ENCODE measurements at regions not wholly inside any gene's neighbourhood (a gene's known extent, or its start where the extent isn't known, plus 50 kb on each side); places are given as distances from the start of the nearest gene placed in this dataset.

- TF ChIP-seq ZNF687 (IDR thresholded peaks at IDR 0.05) (no peak), LARP7 (IDR thresholded peaks at IDR 0.05) (no peak), SRF (IDR thresholded peaks at IDR 0.05; ENCODE audit: low read depth in 2 of 2, low read length in 2 of 2) (no peak), BHLHE40 (IDR thresholded peaks at IDR 0.05; ENCODE audit: borderline replicate concordance in 1 of 2, low read depth in 2 of 2, low read length in 1 of 2) (no peak), SPI1 (IDR thresholded peaks at IDR 0.05; ENCODE audit: borderline replicate concordance, insufficient read depth, low read depth, low read length) (no peak), EED (IDR thresholded peaks at IDR 0.05; ENCODE audit: low read depth) (no peak), NR2C1 (IDR thresholded peaks at IDR 0.05) (no peak), RCOR1 (conservative IDR thresholded peaks at IDR 0.05; ENCODE audit: low read depth, low read length) (no peak), CHD2 (IDR thresholded peaks at IDR 0.05; ENCODE audit: borderline replicate concordance, low read depth, low read length) (no peak)
These were observed 114.0 kb downstream of the UQCRFS1 start (continued) for GRCh38 chr19:29098863-29099481.

DNA sequence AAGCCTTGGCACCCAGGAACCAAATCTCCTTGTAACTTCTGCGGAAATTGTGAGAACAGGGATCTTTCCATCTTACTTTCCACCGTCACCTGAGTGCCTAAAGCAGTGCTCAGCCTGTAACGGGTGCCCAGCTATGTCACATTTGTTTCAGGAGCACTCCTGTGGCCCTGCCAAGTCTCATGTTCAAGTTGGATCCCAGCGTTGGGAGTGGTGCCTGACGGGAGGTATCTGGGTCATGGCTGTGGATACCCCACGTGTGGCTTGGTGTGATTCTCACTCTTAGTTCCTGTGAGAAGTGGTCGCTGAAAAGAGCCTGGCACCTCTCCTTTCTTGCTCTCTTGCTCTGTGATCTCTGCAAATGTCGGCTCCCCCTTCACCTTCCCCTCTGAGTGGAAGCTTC lies 114.9 kb downstream of the UQCRFS1 start:
- POLR2A ChIA-PET: no interaction called here
- no peaks in the 10 kb centered on the region for H3K9me3 ChIP-seq (replicated peaks; ENCODE audit: control insufficient read depth, insufficient read depth, low read length)
- H3K79me2 ChIP-seq (ENCODE audit: control insufficient read depth, insufficient read depth, low read length): no peaks in the 10 kb centered on the region
- SMC1A ChIA-PET (ENCODE audit: uncharacterized antibody, unreplicated experiment): no interaction called here
- no peaks in the 10 kb centered on the region for H4K20me1 ChIP-seq (ENCODE audit: control insufficient read depth, insufficient read depth)
- no peak overlapping the region for H3K4me3 ChIP-seq
- no peaks in the 10 kb centered on the region for H3K27me3 ChIP-seq (replicated peaks in 1 of 2; ENCODE audit: control insufficient read depth in 2 of 2, insufficient read depth in 2 of 2, low read length in 1 of 2)
- intact Hi-C loops (cut with micrococcal nuclease; ENCODE audit: unreplicated experiment): no loop called here
- RAD21 ChIA-PET (ENCODE audit: unreplicated experiment): no interaction called here
- no peak overlapping the region for H3K4me2 ChIP-seq (ENCODE audit: control insufficient read depth, insufficient read depth)
- in situ Hi-C loops (cut with MboI): no loop called here
- DNase-seq (ENCODE audit: low read depth, low spot score): no peak
- ATAC-seq: no peak
- CTCF ChIA-PET: no interaction called here
- H3K27ac ChIP-seq (ENCODE audit: control insufficient read depth, insufficient read depth): no peak overlapping the region
- no peaks in the 10 kb centered on the region for H3K36me3 ChIP-seq (ENCODE audit: control insufficient read depth in 2 of 2, insufficient read depth in 2 of 2, low read length in 1 of 2)
- no TSS peak for BruUV-seq (replicated peaks)
- WGBS (ENCODE audit: insufficient coverage, insufficient replicate concordance, low lambda C conversion rate, missing lambda C conversion rate): 16% methylated on average over 8 of the region's 8 CpGs
- FAIRE-seq: no peak
- H3K4me1 ChIP-seq (ENCODE audit: control insufficient read depth, insufficient read depth, low read length): no peaks in the 10 kb centered on the region
- H3K9ac ChIP-seq (ENCODE audit: control insufficient read depth, insufficient read depth, low read length): no peak overlapping the region
- H2AFZ ChIP-seq (ENCODE audit: control insufficient read depth, low read depth, low read length): no peak overlapping the region
- no peak for TF ChIP-seq ZBTB4 (CRISPR knock-in tag; IDR thresholded peaks at IDR 0.05)
- no peak for TF ChIP-seq NR2C1 (IDR thresholded peaks at IDR 0.05)
- TF ChIP-seq CBX5 (IDR thresholded peaks at IDR 0.05; ENCODE audit: low read depth): no peak
- TF ChIP-seq BRCA1 (IDR thresholded peaks at IDR 0.05; ENCODE audit: low read depth, low read length): no peak
- TF ChIP-seq BCL3 (IDR thresholded peaks at IDR 0.05; ENCODE audit: borderline replicate concordance, insufficient read depth, low read depth, low read length, poor library complexity, severe bottlenecking): no peak
- TF ChIP-seq NRF1 (conservative IDR thresholded peaks at IDR 0.05; ENCODE audit: low read depth, low read length): no peak
- TF ChIP-seq PAX5 (IDR thresholded peaks at IDR 0.05; ENCODE audit: borderline replicate concordance, low read depth, low read length): no peak
